Lower lobe of right lung (tissue), 2 donors: ENCODE measurements at regions not wholly inside any gene's neighbourhood (a gene's known extent, or its start where the extent isn't known, plus 50 kb on each side); places are given as distances from the start of the nearest gene placed in this dataset.

Experiments used
- ATAC-seq, 2 donors: fragments of 200-7000 bp; cut with Tn5 transposase; one replicate each; pipeline ENCODE4 v1.9.1; 2020 to 2022; ENCODE audit warnings: mild to moderate bottlenecking in 2 of 2, moderate library complexity in 2 of 2
- DNase-seq: peaks from one replicate; pipeline ENCODE4 v3.0.0-alpha.2; 2020
- H3K27ac ChIP-seq: fragments of 200-600 bp; one replicate; pipeline ENCODE4 v1.8.0; 2022
- H3K27me3 ChIP-seq: fragments of 200-600 bp; one replicate; pipeline ENCODE4 v1.8.0; 2022; ENCODE audit warnings: low read depth
- H3K36me3 ChIP-seq: fragments of 200-600 bp; one replicate; pipeline ENCODE4 v1.8.0; 2022; ENCODE audit warnings: mild to moderate bottlenecking
- H3K4me1 ChIP-seq: fragments of 200-600 bp; one replicate; pipeline ENCODE4 v1.8.0; 2022
- H3K4me3 ChIP-seq: fragments of 200-600 bp; one replicate; pipeline ENCODE4 v1.8.0; 2022; ENCODE audit warnings: mild to moderate bottlenecking
- H3K9me3 ChIP-seq: fragments of 200-600 bp; one replicate; pipeline ENCODE4 v1.8.0; 2022
- CTCF ChIP-seq: fragments of 200-600 bp; IDR thresholded peaks from one replicate; pipeline ENCODE4 v1.8.0; 2022; ENCODE audit warnings: antibody characterized with exemption, mild to moderate bottlenecking
- intact Hi-C: fragments of 100-400 bp; cut with DNase I; formaldehyde crosslinking; loops from one replicate; pipeline ENCODE4 v1.11.0; 2022
- donor health status: DM: no; HTN: yes; CAD: no; lungs with severe emphysema.

DNA sequence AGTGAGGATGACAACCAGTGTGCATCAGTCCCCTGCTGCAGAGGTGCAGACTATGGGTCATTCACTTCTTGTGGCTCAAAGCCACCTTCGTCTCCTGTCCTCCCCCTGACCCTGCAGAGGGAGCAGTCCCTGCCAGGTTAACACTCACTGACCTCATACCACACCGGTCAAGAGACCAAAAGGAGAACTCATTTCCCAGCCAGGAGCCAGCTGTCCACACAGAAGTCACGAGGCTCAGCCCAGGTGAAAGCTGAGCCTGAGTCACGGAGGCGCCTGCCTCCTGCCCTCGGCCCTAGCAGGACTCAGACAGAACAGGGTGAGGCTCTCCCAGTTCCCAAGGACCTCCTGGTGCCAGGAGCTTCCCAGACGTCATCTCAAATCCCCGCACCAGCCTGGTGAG, 103.7 kb downstream of the MN1 start:
- TF ChIP-seq CTCF = no peak
- H3K4me1 ChIP-seq = no peaks in the 10 kb centered on the region
- intact Hi-C loops = no loop called here
- H3K27me3 ChIP-seq = no peaks in the 10 kb centered on the region
- H3K4me3 ChIP-seq = no peak overlapping the region
- no peak for DNase-seq
- H3K9me3 ChIP-seq = no peaks in the 10 kb centered on the region
- no peak for ATAC-seq
- H3K36me3 ChIP-seq = no peaks in the 10 kb centered on the region
- H3K27ac ChIP-seq = no peak overlapping the region
